HG03469 (cell line): ENCODE measurements at regions not wholly inside any gene's neighbourhood (a gene's known extent, or its start where the extent isn't known, plus 50 kb on each side); places are given as distances from the start of the nearest gene placed in this dataset.

Source experiments
- ATAC-seq: cut with Tn5 transposase; IDR thresholded peaks from one replicate; pipeline ENCODE4 v1.9.1; 2021; ENCODE audit warnings: mild to moderate bottlenecking, moderate library complexity, moderate number of reproducible peaks; ENCODE audit not compliant: unreplicated experiment

GRCh38 chr1:69497441-69498221 is 70.1 kb upstream of the LRRC7 start:
- no peak for ATAC-seq

- no peak for ATAC-seq
Observed at GRCh38 chr1:69498711-69499110, 69.0 kb upstream of the LRRC7 start.

GRCh38 chr1:69499203-69499803 is 68.4 kb upstream of the LRRC7 start:
- no peak for ATAC-seq

- no peak for ATAC-seq
Observed at GRCh38 chr1:69502991-69503390, 64.7 kb upstream of the LRRC7 start.

- ATAC-seq: no peak
Observed at GRCh38 chr1:69504730-69505252, 62.9 kb upstream of the LRRC7 start.

GRCh38 chr1:69506311-69506710 is 61.4 kb upstream of the LRRC7 start:
- no peak for ATAC-seq

GRCh38 chr1:69506721-69507120 is 61.0 kb upstream of the LRRC7 start:
- no peak for ATAC-seq

GRCh38 chr1:69510026-69510425 is 57.7 kb upstream of the LRRC7 start:
- ATAC-seq: no peak

- no peak for ATAC-seq
Observed at GRCh38 chr1:69511426-69512192, 56.1 kb upstream of the LRRC7 start.

- ATAC-seq: no peak
Observed at GRCh38 chr1:69513601-69514000, 54.1 kb upstream of the LRRC7 start.
